GM18502 (cell line): ENCODE measurements at regions not wholly inside any gene's neighbourhood (a gene's known extent, or its start where the extent isn't known, plus 50 kb on each side); places are given as distances from the start of the nearest gene placed in this dataset.
"Not testable (repeated sequence)": the region's sequence is repeated elsewhere in the genome, so short reads cannot be mapped to it uniquely, and the experiment has no call there.

Source experiments
- ATAC-seq: cut with Tn5 transposase; IDR thresholded peaks from one replicate; pipeline ENCODE4 v1.9.1; 2021; ENCODE audit warnings: mild to moderate bottlenecking; ENCODE audit not compliant: unreplicated experiment, poor library complexity

GRCh38 chr6:21939066-21939465 lies 345.5 kb downstream of the SOX4 start:
- ATAC-seq: not testable (repeated sequence)

- no peak for ATAC-seq
Observed at GRCh38 chr6:21941926-21942325, 348.4 kb downstream of the SOX4 start.

- ATAC-seq: no peak
Observed at GRCh38 chr6:21942897-21943296, 349.3 kb downstream of the SOX4 start.

GRCh38 chr6:21946298-21946783 lies 350.5 kb downstream of the PRL start:
- no peak for ATAC-seq

- ATAC-seq: not testable (repeated sequence)
Observed at GRCh38 chr6:21947227-21947626, 349.6 kb downstream of the PRL start.

GRCh38 chr6:21947731-21948386 lies 349.0 kb downstream of the PRL start:
- no peak for ATAC-seq

- ATAC-seq: no peak
Observed at GRCh38 chr6:21949211-21949801, 347.5 kb downstream of the PRL start.

GRCh38 chr6:21952367-21952766 lies 344.5 kb downstream of the PRL start:
- ATAC-seq: no peak

GRCh38 chr6:21953831-21954801 lies 342.7 kb downstream of the PRL start:
- ATAC-seq: no peak

GRCh38 chr6:21955053-21955595 lies 341.7 kb downstream of the PRL start:
- no peak for ATAC-seq

GRCh38 chr6:21955951-21956350 lies 340.9 kb downstream of the PRL start:
- no peak for ATAC-seq

GRCh38 chr6:21958428-21958827 lies 338.4 kb downstream of the PRL start:
- no peak for ATAC-seq

GRCh38 chr6:21961226-21961625 lies 335.6 kb downstream of the PRL start:
- ATAC-seq: no peak

- ATAC-seq: no peak
Observed at GRCh38 chr6:21965016-21965415, 331.8 kb downstream of the PRL start.

GRCh38 chr6:21965953-21966539 lies 330.8 kb downstream of the PRL start:
- ATAC-seq: no peak

GRCh38 chr6:21967056-21967974 lies 329.5 kb downstream of the PRL start:
- no peak for ATAC-seq

GRCh38 chr6:21968411-21968810 lies 328.4 kb downstream of the PRL start:
- no peak for ATAC-seq

- ATAC-seq: no peak
Observed at GRCh38 chr6:21969192-21969591, 327.6 kb downstream of the PRL start.

- ATAC-seq: no peak
Observed at GRCh38 chr6:21970569-21971300, 326.1 kb downstream of the PRL start.
